ENCODE measurements at regions not wholly inside any gene's neighbourhood (a gene's known extent, or its start where the extent isn't known, plus 50 kb on each side); places are given as distances from the start of the nearest gene placed in this dataset.
A peak's percentile ranks its signal among the peaks of the same experiment; 100 is the strongest.

DNA sequence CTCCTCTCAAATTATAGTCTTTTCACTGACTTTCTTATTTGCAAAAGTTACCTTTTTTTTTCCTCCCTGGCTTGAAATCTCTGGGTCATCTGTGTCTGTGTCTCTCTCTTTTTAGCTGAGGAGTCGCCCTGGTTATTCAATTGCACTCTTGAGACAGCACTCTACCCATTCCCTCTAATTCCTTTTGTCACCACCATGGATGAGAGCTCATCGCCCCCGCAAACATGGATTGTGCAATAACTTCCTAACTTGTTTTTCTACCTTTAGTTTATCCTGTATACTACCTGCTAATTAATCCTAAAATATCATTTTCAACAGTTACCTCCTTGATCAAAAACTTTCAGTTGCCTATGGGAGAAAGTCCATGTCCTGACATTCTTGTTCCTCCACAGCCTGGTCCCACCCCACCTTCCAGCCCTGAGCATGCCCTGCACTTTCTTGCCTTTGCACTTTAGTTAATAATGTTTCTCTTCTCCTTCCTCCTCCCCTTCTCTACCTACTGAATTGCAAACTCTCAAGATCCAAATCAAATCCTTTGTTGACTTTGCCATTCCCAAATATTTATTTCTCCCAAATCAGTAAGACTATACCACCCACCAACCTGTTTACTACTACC lies 110.4 kb upstream of the MAGI3 start:
- ATAC-seq (replicated peaks in 1 of 2) (no peak), DNase-seq (no peak)
- Mint-ChIP-seq H3K27me3 (ENCODE audit: low read depth) (peaks cover 22% of the 10 kb centered on the region), H3K36me3 (ENCODE audit: insufficient read depth in 2 of 2) (no peaks in the 10 kb centered on the region), H3K9me3 (no peaks in the 10 kb centered on the region), H3K4me1 (ENCODE audit: low read depth) (no peaks in the 10 kb centered on the region), H3K4me3 (no peak overlapping the region), H3K27ac (peak overlapping the region; percentile 11)

DNA sequence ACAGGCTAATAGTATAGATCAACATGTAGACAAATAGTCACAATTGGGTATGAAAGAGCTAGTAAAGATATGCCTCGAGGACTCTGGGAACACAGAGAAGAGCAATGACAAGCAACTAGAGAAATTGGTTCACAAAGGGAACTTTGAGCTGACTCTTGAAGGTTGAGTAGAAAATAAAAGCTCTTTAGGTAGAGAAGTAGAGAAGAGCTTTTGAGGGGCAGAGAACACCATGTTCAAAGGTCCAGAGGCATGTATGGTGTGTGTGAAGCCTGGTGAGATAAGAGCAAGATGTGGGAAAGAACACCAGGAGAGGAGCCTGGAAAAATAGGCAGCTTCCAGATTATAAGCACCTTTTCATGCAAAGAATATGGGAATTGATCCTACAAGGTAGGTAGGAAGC lies 109.7 kb upstream of the MAGI3 start:
- no peak for ATAC-seq (replicated peaks in 1 of 2)
- no peaks in the 10 kb centered on the region for H3K9me3 Mint-ChIP-seq

DNA sequence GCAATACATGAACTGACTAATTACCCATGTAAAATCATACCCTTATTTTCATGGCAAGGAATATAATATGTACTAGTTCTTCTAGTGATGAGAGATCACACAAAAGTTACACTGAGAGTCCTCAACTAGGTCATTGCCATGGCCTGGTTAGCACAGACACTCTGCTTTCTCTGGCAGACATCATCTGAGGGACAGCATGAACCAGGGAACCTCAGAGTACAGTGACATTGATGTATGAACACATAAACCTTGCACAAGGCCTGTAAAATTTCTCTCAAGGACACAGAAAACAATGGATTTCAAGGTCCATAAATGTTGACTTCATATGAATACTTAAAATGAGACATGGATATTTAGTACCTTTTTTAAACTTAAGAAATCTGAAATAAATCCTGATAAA lies 108.8 kb upstream of the MAGI3 start:
- no peaks in the 10 kb centered on the region for H3K9me3 Mint-ChIP-seq
- no peak overlapping the region for H3K4me3 Mint-ChIP-seq

More for the DNA sequence above, 109.7 kb upstream of the MAGI3 start:
- H3K36me3 Mint-ChIP-seq (ENCODE audit: insufficient read depth in 2 of 2) = no peaks in the 10 kb centered on the region
- H3K4me1 Mint-ChIP-seq (ENCODE audit: low read depth) = no peaks in the 10 kb centered on the region
- peaks cover 22% of the 10 kb centered on the region for H3K27me3 Mint-ChIP-seq (ENCODE audit: low read depth)
- H3K27ac Mint-ChIP-seq = no peak overlapping the region
- DNase-seq = no peak
- H3K4me3 Mint-ChIP-seq = no peak overlapping the region

DNA sequence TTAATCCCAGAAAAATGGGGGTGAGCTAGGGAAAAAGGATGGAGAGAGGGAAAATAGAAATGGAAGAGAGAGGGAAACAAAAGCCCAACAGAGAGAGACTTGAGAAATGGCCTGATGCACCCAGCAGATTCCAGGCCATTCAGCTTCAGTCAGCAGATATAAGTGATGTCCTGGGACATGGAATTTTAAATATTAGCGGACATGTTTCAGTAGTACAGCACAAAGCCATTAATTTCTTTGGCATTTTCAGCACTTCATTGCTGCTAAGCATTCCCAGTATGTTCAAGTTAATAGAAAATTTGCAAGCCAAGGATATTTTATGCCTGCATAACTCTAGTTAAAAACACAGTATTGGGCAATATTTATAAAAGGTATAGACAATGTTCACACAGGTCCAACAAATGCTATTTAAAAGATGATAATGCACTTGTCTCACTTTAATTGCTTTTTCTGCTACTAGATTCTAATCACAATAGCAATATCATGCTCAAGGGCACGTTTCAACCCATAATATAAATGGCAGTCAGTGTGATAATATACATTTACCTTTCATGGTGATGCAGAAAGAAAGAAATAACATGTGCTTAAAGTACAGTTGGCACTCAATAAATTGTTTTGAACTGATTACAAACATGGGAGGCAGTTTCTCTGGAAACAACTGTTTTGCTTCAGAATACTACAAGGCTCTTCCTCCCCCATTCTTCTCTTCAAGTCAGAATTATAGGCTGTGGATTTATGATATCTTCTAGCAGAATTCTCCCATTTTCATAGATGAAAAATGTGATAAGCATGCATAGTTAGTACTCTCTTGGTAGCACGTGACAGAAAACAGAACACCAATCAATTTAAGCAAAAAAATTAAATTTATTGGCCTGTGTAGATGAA lies 108.1 kb upstream of the MAGI3 start:
- no peaks in the 10 kb centered on the region for H3K4me1 Mint-ChIP-seq (ENCODE audit: low read depth)
- no peak overlapping the region for H3K4me3 Mint-ChIP-seq
- no peaks in the 10 kb centered on the region for H3K36me3 Mint-ChIP-seq (ENCODE audit: insufficient read depth in 2 of 2)
- no peak overlapping the region for H3K27ac Mint-ChIP-seq
- no peak for DNase-seq
- no peak for ATAC-seq (replicated peaks in 1 of 2)
- H3K9me3 Mint-ChIP-seq = no peaks in the 10 kb centered on the region
- H3K27me3 Mint-ChIP-seq (ENCODE audit: low read depth) = peaks cover 16% of the 10 kb centered on the region

More for the DNA sequence above, 108.8 kb upstream of the MAGI3 start:
- Mint-ChIP-seq H3K27ac (no peak overlapping the region), H3K27me3 (ENCODE audit: low read depth) (peaks cover 18% of the 10 kb centered on the region), H3K4me1 (ENCODE audit: low read depth) (no peaks in the 10 kb centered on the region), H3K36me3 (ENCODE audit: insufficient read depth in 2 of 2) (no peaks in the 10 kb centered on the region)
- ATAC-seq (replicated peaks in 1 of 2) = no peak
- DNase-seq = no peak

DNA sequence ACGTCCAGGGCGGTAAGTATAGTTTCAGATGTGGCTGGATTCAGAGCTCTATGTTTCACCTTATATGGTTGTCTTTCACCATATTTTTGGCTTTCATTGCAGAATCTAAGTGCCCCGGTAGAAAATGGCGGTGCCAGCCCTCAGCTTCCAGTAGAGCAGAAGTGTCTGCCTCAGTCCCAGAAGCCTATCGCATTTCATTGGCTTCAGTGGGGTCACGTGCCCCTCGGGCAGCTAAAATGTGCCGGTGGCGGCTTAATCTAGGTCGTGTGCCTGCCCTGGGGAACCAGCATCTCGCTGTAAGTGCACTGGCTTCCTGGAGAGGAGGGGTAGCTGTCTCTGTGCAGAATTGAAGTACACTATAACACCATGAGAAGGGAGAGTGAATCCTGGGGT lies 107.4 kb upstream of the MAGI3 start:
- Mint-ChIP-seq H3K36me3 (ENCODE audit: insufficient read depth in 2 of 2) (no peaks in the 10 kb centered on the region), H3K9me3 (no peaks in the 10 kb centered on the region), H3K4me3 (no peak overlapping the region), H3K27me3 (ENCODE audit: low read depth) (peaks cover 16% of the 10 kb centered on the region), H3K27ac (no peak overlapping the region), H3K4me1 (ENCODE audit: low read depth) (no peaks in the 10 kb centered on the region)
- DNase-seq (no peak), ATAC-seq (replicated peaks in 1 of 2) (no peak)

DNA sequence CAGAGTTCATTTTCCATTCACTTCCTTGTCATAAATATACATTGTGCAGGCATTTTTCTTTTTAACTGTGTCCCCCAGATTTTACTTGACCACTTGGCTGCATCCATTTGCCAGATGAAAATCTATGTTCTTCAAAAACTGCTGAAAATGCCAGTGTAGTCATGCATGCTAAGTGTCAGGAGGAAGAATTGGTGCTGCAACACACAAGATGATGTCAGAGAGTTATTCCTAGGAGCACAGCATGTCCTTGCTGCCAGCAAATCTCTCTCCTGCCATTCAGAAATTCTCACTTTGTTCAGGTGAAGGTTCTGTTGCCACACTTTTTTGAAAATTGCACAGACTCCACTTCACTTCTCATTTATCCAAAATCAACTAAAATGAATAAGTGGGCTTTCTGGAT lies 106.4 kb upstream of the MAGI3 start:
- Mint-ChIP-seq H3K36me3 (ENCODE audit: insufficient read depth in 2 of 2) (no peaks in the 10 kb centered on the region), H3K9me3 (no peaks in the 10 kb centered on the region)
- no peak for ATAC-seq (replicated peaks in 1 of 2)

DNA sequence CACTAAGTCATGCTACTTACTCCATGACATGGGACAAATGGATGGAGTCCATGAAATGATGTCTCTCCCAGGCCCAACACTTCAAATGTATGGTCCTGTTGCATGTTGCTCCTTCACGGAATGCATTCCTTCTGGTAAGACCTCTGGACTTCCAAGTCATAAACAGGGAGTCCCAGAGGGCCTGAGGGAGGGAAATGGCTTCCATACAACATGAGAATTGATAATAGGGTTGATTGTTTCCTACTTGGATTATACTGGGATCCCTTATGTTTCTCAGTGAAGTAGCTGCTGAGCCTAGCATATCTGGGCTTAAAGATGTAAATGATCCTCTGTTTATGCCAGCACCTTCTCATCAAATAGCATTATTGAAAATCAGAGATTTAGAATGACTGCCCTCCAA lies 104.2 kb upstream of the MAGI3 start:
- DNase-seq = no peak
- Mint-ChIP-seq H3K9me3 (no peaks in the 10 kb centered on the region), H3K27me3 (ENCODE audit: low read depth) (peaks cover 6% of the 10 kb centered on the region), H3K27ac (no peak overlapping the region), H3K4me1 (ENCODE audit: low read depth) (no peaks in the 10 kb centered on the region), H3K4me3 (no peak overlapping the region), H3K36me3 (ENCODE audit: insufficient read depth in 2 of 2) (no peaks in the 10 kb centered on the region)
- no peak for ATAC-seq (replicated peaks in 1 of 2)

More for the DNA sequence above, 106.4 kb upstream of the MAGI3 start:
- no peak overlapping the region for H3K4me3 Mint-ChIP-seq
- DNase-seq = no peak
- H3K27me3 Mint-ChIP-seq (ENCODE audit: low read depth) = peaks cover 16% of the 10 kb centered on the region
- H3K4me1 Mint-ChIP-seq (ENCODE audit: low read depth) = no peaks in the 10 kb centered on the region
- no peak overlapping the region for H3K27ac Mint-ChIP-seq

DNA sequence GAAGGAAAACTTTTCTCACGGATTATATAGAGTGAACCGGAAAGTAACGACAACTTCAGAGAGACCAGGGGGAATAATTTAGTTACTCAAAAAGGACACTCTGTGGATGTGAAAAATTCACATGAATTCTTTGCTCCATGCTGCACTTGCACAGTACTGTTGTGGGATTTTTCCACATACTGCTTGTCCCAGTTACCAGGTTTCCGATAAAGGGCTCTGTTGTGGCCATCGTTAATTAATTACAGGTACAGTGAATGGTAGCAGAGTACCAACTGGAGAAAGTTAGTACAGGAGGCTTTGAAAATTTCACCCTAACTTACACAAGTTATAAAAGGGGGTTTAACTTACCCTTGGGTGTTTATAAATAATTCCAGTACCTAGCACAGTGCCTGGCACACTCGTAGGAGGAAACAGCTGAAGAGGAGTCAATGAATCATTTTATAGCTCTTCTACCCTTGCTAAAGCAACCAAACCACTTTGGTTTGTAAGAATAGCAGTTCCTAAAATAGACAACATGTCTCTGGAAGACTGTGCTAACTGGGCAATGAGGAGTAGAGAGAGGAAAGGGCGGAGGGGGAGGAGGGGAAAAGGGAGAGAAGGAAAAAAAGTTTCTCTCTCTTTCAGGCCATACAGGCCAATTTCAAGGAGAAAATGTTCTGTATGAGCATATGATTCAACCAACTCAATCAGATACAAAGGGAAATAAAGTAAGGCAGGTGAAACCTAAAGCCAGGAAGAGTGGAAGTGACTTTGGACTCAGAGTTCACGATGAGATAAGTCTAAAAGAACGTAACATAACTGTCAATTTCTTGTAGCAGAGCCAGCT lies 98.3 kb upstream of the MAGI3 start:
- Mint-ChIP-seq H3K9me3 (no peaks in the 10 kb centered on the region), H3K27ac (no peak overlapping the region), H3K4me1 (ENCODE audit: low read depth) (no peaks in the 10 kb centered on the region), H3K27me3 (ENCODE audit: low read depth) (peaks cover 23% of the 10 kb centered on the region), H3K4me3 (no peak overlapping the region), H3K36me3 (ENCODE audit: insufficient read depth in 2 of 2) (no peaks in the 10 kb centered on the region)
- no peak for DNase-seq
- ATAC-seq (replicated peaks in 1 of 2) = no peak

DNA sequence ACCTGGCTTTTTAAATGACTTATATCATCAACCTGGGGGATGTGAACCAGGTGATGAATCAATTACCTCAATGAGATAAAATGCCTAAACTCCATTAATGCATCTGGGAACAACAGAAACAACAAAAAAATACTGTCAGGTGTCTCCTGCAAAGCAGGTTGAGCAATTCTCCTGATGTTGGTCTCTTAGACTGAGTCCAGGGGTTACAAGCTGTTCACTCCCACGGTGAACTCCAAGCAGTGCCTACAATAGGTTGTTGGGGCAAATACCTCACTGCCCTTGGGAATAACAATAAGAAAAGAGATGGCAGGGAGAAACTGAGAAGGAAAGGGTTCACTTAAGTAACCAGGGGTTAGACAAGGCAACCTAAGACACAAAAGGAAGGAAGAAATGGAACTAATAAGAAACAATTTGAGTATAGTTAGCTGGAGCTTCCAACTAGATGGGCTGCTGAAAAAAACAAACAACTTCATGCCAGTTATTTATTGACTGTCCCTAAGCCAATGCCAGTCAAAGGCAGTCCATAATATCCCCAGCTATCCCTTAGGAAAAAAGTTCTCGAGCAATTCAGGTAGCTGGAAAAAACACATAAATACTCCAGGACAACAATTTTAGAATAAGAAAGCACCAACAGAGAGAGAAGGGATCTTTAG lies 97.6 kb upstream of the MAGI3 start:
- no peaks in the 10 kb centered on the region for H3K9me3 Mint-ChIP-seq
- H3K27me3 Mint-ChIP-seq (ENCODE audit: low read depth) = peaks cover 30% of the 10 kb centered on the region
- no peak overlapping the region for H3K27ac Mint-ChIP-seq
- H3K4me3 Mint-ChIP-seq = no peak overlapping the region
- no peaks in the 10 kb centered on the region for H3K4me1 Mint-ChIP-seq (ENCODE audit: low read depth)
- no peaks in the 10 kb centered on the region for H3K36me3 Mint-ChIP-seq (ENCODE audit: insufficient read depth in 2 of 2)
- ATAC-seq (replicated peaks in 1 of 2) (no peak), DNase-seq (no peak)

DNA sequence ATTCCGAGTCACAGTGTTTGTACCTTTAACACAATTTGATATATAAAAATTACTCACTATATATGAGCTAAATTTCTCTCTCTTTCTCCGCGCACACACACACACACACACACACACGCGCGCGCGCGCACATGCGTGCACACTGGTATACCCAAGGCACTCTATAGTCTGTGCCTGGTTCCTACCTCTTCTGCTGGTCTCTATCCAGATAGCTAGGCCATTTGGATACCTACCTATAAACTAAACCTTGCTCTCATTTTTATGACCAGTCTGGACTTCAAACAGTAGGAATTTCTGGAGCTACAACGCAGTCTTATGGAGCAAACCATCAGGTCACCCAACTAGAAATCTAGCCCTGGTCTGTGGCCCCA lies 97.1 kb upstream of the MAGI3 start:
- H3K4me3 Mint-ChIP-seq = no peak overlapping the region
- H3K27ac Mint-ChIP-seq = no peak overlapping the region
- DNase-seq (no peak), ATAC-seq (replicated peaks in 1 of 2) (no peak)
- no peaks in the 10 kb centered on the region for H3K36me3 Mint-ChIP-seq (ENCODE audit: insufficient read depth in 2 of 2)
- H3K9me3 Mint-ChIP-seq = no peaks in the 10 kb centered on the region
- no peaks in the 10 kb centered on the region for H3K4me1 Mint-ChIP-seq (ENCODE audit: low read depth)
- peaks cover 35% of the 10 kb centered on the region for H3K27me3 Mint-ChIP-seq (ENCODE audit: low read depth)

DNA sequence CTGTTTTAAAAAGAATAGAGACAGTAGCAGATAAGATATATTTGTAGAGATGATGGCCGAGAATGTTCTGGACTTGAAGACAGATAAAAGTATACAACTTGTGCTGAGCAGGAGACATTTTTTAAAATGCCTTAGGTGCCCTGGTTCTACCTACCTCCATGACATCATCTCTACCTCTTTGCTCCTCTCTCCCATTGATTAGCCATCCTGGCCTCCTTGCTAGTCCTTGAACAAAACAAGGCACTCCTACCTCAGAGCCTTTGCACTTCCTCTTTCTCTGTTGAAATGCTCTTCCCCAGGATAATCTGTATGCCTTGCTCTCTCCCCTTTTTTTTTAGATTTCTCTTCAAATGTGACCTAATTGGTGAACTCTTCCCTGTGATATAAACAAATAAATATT lies 92.6 kb upstream of the MAGI3 start:
- H3K4me1 Mint-ChIP-seq (ENCODE audit: low read depth) = no peaks in the 10 kb centered on the region
- ATAC-seq (replicated peaks in 1 of 2) = no peak
- no peaks in the 10 kb centered on the region for H3K36me3 Mint-ChIP-seq (ENCODE audit: insufficient read depth in 2 of 2)
- no peak for DNase-seq
- no peak overlapping the region for H3K27ac Mint-ChIP-seq
- no peak overlapping the region for H3K4me3 Mint-ChIP-seq
- H3K9me3 Mint-ChIP-seq = no peaks in the 10 kb centered on the region
- H3K27me3 Mint-ChIP-seq (ENCODE audit: low read depth) = peaks cover 23% of the 10 kb centered on the region

DNA sequence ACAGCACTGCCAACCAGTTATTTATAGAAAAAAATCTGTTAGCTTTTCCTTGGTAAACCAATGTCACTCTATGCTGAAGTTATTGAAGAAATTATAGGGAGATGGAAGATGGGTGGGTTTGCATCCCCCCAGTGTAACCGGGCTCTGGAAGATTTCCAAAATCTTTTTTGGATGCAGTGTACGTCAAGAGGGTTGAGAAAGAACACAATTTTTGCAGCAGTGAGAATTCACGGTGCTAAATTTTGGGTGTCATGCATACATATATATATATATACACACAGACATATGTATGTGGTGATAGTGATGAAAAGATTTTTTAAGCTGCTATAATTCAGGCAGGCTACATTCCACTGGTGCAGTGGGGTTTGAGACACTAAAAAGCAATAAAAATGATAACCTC lies 91.4 kb upstream of the MAGI3 start:
- ATAC-seq (replicated peaks in 1 of 2) (no peak), DNase-seq (no peak)
- no peaks in the 10 kb centered on the region for H3K4me1 Mint-ChIP-seq (ENCODE audit: low read depth)
- no peaks in the 10 kb centered on the region for H3K9me3 Mint-ChIP-seq
- H3K4me3 Mint-ChIP-seq = no peak overlapping the region
- no peaks in the 10 kb centered on the region for H3K36me3 Mint-ChIP-seq (ENCODE audit: insufficient read depth in 2 of 2)
- no peak overlapping the region for H3K27ac Mint-ChIP-seq
- peaks cover 16% of the 10 kb centered on the region for H3K27me3 Mint-ChIP-seq (ENCODE audit: low read depth)

DNA sequence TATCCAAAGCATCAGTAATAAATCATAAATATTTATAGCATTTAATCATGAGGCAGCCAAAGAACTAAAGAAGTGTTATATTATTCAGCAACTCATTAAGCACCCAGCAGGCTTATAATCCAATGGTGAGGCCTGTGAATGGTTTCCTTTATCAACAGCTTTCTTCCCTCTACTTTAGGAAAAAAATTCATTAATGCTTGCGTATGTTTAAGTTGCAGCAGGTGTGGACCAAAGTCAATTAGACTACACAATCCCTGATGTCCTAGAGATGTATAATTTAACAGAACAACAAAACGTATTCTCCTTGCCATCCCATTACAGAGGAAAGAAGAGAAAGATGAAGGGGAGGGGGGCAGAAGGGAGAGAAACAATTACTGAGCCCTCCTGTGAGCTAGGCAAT lies 87.7 kb upstream of the MAGI3 start:
- no peak overlapping the region for H3K4me3 Mint-ChIP-seq
- peaks cover 14% of the 10 kb centered on the region for H3K27me3 Mint-ChIP-seq (ENCODE audit: low read depth)
- DNase-seq = no peak
- H3K9me3 Mint-ChIP-seq = no peaks in the 10 kb centered on the region
- H3K36me3 Mint-ChIP-seq (ENCODE audit: insufficient read depth in 2 of 2) = no peaks in the 10 kb centered on the region
- no peak overlapping the region for H3K27ac Mint-ChIP-seq
- H3K4me1 Mint-ChIP-seq (ENCODE audit: low read depth) = no peaks in the 10 kb centered on the region
- ATAC-seq (replicated peaks in 1 of 2) = no peak
